GM10248 (cell line): ENCODE measurements at regions not wholly inside any gene's neighbourhood (a gene's known extent, or its start where the extent isn't known, plus 50 kb on each side); places are given as distances from the start of the nearest gene placed in this dataset.

Experiments used
- CTCF ChIA-PET: fragments of 300-600 bp; sonication (Branson Sonifier 250); formaldehyde crosslinking; extraction: SDS; loops from one replicate; lab custom pipeline; 2021; ENCODE audit warnings: antibody characterized with exemption; lab: Yijun Ruan, JAX
- POLR2A ChIA-PET: fragments of 350-650 bp; sonication (Branson Sonifier 250); formaldehyde crosslinking; extraction: SDS; loops from one replicate; lab custom pipeline; 2020; ENCODE audit warnings: antibody characterized with exemption; lab: Yijun Ruan, JAX
- DNase-seq: peaks from one replicate; pipeline ENCODE4 v3.0.0; 2012; ENCODE audit errors: extremely low spot score
- CTCF ChIP-seq: IDR thresholded peaks from 2 replicates; pipeline ENCODE4 v1.5.1; 2012; ENCODE audit warnings: mild to moderate bottlenecking, low read depth; ENCODE audit errors: extremely low read depth, missing control alignments, control extremely low read depth

DNA sequence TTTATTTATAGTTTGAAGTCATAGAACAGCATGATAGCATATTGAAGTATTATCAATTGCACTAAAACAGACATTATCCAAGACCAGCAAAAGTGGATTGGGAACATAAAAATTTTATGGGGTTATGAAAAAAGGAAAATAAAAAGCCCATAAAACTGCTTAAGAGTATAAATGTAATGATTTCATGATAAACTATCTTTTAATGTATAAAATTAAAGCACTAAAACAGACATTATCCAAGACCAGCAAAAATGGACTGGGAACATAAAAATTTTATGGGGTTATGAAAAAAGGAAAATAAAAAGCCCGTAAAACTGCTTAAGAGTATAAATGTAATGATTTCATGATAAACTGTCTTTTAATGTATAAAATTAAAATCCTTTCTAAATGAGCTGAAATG lies 119.0 kb upstream of the DAPK1 start:
- TF ChIP-seq CTCF = no peak
- ChIA-PET POLR2A (no interaction called here), CTCF (no interaction called here)
- no peak for DNase-seq

GRCh38 chr9:87379300-87379699 lies 118.4 kb upstream of the DAPK1 start:
- no peak for DNase-seq
- TF ChIP-seq CTCF = no peak
- POLR2A ChIA-PET = no interaction called here
- CTCF ChIA-PET = no interaction called here

DNA sequence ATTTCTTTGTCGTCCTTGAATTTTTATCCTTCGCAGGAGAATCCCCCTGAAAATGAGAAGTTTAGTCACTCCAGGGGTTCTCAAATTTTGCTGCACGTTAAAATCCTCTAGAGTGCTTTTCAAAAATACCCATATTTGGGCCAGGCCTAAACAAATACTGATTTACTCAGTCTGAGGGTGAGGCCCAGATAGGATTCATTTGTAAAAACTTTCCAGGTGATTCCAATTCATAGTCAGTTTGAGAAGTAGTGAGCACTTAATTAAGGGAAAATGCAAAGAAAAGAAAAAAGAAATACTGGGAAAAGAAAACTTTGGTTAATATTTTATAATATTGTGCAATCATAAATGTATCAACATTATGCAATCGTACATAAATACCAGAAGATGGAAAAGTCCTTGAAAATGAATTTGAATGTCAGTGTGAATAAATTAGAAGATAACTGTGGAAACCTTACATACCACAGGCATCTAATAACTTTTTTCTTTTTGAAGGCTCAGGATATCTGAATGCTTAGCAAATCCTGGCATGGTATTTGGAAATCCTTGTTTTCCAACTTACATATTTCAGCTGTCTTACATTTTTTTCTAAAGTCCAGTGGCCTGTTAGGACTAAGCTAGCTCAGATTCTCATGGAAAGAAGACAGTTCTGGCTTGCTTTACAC lies 116.5 kb upstream of the DAPK1 start:
- no peak for TF ChIP-seq CTCF
- CTCF ChIA-PET = no interaction called here
- POLR2A ChIA-PET = no interaction called here
- DNase-seq = no peak

DNA sequence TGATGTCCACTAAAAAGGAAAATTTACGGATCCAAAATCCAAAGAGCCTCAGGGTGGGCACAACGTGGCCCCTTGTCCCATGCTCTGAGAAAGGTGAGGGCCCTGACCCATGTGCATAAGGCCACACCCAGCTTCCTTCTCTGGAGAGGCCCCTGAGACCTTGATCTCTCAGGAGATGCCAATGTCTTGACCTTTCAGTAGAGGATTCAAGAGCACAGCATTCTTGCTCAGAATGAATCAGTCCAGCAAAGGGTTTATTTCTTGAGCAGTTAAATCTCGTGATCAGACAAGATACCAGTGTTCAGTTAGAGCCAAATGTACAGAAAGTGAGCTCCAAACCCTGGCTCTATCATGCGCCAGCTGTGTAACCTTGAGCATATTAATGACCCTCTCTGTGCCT lies 115.9 kb upstream of the DAPK1 start:
- CTCF ChIA-PET = no interaction called here

DNA sequence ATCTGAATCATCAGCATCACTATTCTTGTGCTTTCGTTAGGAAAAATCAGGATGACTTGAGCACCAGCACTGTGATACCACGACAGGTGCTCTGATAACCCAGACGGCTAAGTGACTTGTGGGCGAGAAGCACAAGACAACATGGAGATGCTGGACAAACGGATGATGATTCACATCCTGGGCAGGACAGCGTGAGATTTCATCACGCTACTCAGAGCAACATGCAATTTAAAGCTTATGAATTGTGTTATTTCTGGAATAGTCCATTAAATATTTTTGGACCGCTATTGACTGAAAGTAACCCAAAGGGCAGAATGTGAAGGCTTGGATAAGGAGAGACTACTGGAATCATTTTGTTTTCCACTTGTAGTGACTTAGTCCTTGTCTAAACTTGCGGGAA lies 114.8 kb upstream of the DAPK1 start:
- ChIA-PET POLR2A (no interaction called here), CTCF (no interaction called here)
- DNase-seq = no peak
- TF ChIP-seq CTCF = no peak

More for the DNA sequence above, 115.9 kb upstream of the DAPK1 start:
- no peak for TF ChIP-seq CTCF
- DNase-seq = no peak
- POLR2A ChIA-PET = no interaction called here

DNA sequence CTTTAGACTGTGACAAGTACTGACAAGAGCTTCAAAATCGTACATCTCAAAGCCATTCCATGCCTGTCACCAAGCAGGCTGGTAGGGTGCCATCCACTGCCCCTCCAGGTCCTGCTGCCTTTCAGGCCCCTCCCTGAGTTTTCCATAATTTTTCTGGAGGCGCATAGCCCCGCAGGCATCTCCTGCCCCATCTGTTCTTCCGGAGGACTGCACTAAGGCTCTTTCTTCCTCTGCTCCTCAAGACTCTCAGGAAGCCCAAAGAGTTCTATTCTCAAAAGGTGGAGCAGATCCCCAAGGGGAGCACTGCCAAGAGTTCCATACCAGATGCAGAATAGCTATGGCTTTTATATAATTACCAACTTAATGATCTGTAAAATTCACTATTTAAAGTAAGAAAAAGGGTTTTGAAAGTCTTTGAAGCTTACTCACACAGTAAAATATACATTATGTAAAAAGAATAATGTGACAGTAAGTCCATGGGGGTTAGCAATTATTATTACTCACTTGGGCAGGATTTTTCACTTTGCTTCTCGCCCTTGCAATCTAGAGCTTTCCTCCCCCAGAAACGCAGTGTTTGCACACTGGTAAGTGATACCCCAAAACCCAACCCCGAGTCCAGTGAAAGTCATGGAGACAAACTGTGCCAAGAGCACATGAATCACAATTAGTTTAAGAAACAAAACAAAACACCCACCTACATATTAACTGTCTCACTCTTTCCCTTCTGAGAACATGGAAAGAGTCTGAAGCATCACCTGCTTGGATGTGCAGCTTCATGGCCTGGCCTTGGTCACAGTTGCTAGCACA lies 114.1 kb upstream of the DAPK1 start:
- TF ChIP-seq CTCF = no peak
- ChIA-PET POLR2A (no interaction called here), CTCF (no interaction called here)
- no peak for DNase-seq
